ENCODE measurements at regions not wholly inside any gene's neighbourhood (a gene's known extent, or its start where the extent isn't known, plus 50 kb on each side); places are given as distances from the start of the nearest gene placed in this dataset.

DNA sequence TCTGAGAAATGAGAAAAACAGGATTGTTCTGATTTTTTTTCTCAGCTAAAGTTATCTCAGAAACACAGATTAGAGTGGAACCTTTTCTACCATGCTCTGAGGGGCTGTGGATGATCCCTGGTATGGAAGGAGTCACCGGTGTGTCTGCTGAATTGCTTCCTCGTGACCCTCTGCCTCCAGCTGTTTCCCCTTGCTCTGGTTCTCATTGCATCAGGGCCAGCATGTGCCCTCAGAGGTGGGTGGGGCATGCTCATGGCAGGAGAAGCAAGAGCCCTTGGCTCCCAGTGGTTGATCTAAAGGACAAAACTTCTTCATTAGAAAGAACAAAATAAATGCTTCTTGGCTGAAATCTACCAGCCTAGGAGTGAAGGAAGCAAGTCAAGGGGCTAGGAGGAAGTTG lies 183.2 kb upstream of the HMCN1 start:
- Mint-ChIP-seq H3K27ac (ENCODE audit: unreplicated experiment) (no peak overlapping the region), H3K9me3 (ENCODE audit: low read depth) (peaks cover 4% of the 10 kb centered on the region), H3K4me1 (ENCODE audit: low read depth) (peaks cover 7% of the 10 kb centered on the region), H3K36me3 (ENCODE audit: low read depth) (no peaks in the 10 kb centered on the region), H3K27me3 (ENCODE audit: low read depth) (no peaks in the 10 kb centered on the region), H3K4me3 (ENCODE audit: unreplicated experiment) (no peak overlapping the region)
- no peak for DNase-seq (ENCODE audit: low spot score)
- TF ChIP-seq, protein P1, sequence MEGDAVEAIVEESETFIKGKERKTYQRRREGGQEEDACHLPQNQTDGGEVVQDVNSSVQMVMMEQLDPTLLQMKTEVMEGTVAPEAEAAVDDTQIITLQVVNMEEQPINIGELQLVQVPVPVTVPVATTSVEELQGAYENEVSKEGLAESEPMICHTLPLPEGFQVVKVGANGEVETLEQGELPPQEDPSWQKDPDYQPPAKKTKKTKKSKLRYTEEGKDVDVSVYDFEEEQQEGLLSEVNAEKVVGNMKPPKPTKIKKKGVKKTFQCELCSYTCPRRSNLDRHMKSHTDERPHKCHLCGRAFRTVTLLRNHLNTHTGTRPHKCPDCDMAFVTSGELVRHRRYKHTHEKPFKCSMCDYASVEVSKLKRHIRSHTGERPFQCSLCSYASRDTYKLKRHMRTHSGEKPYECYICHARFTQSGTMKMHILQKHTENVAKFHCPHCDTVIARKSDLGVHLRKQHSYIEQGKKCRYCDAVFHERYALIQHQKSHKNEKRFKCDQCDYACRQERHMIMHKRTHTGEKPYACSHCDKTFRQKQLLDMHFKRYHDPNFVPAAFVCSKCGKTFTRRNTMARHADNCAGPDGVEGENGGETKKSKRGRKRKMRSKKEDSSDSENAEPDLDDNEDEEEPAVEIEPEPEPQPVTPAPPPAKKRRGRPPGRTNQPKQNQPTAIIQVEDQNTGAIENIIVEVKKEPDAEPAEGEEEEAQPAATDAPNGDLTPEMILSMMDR (IDR thresholded peaks at IDR 0.05): no peak

DNA sequence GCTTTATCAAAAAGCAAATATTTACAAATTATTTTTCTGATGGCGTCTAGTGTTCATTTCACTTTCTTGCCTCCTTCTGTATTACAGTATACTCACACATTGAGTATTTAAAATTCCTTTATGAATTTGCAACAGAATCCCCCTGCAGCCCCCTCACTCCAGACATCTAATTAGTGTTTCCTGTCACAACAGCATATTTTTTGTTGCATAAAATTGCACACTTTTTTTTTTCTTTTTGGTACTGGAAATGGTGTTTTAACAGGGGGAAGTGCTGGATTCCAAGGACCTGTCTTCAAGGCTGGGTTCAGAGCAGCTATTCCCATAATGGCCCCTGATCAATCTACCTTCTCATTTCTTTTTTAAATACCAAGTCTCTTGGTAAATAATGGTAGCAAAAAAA lies 184.3 kb upstream of the HMCN1 start:
- Mint-ChIP-seq H3K36me3 (ENCODE audit: low read depth) (no peaks in the 10 kb centered on the region), H3K27me3 (ENCODE audit: low read depth) (no peaks in the 10 kb centered on the region), H3K4me1 (ENCODE audit: low read depth) (peaks cover 4% of the 10 kb centered on the region), H3K27ac (ENCODE audit: unreplicated experiment) (no peak overlapping the region), H3K9me3 (ENCODE audit: low read depth) (peaks cover 4% of the 10 kb centered on the region), H3K4me3 (ENCODE audit: unreplicated experiment) (no peak overlapping the region)
- no peak for DNase-seq (ENCODE audit: low spot score)
- TF ChIP-seq, protein P1 (IDR thresholded peaks at IDR 0.05): no peak

DNA sequence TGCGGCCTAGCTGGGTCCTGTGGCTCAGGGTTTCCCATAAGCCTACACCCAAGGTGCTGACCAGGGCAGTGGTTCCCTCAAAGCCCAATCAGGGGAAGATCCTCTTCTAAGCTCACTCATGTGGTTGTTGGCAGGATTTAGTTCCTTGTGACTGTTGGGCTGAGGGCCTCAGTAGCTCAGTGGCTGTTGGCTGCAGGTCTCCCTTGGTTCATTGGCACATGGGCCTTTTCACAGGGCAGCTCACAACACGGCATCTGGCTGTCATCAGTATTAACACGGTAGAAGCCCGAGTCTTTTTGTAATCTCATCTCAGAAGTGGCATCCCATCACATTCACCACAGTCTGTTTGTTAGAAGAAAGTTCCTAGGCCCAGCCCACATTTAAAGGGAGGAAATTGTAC lies 188.2 kb upstream of the HMCN1 start:
- Mint-ChIP-seq H3K9me3 (ENCODE audit: low read depth) (no peaks in the 10 kb centered on the region), H3K36me3 (ENCODE audit: low read depth) (no peaks in the 10 kb centered on the region), H3K27ac (ENCODE audit: unreplicated experiment) (no peak overlapping the region), H3K4me1 (ENCODE audit: low read depth) (peaks cover 21% of the 10 kb centered on the region), H3K27me3 (ENCODE audit: low read depth) (no peaks in the 10 kb centered on the region), H3K4me3 (ENCODE audit: unreplicated experiment) (no peak overlapping the region)
- no peak for DNase-seq (ENCODE audit: low spot score)
- TF ChIP-seq, protein P1 (IDR thresholded peaks at IDR 0.05): no peak

DNA sequence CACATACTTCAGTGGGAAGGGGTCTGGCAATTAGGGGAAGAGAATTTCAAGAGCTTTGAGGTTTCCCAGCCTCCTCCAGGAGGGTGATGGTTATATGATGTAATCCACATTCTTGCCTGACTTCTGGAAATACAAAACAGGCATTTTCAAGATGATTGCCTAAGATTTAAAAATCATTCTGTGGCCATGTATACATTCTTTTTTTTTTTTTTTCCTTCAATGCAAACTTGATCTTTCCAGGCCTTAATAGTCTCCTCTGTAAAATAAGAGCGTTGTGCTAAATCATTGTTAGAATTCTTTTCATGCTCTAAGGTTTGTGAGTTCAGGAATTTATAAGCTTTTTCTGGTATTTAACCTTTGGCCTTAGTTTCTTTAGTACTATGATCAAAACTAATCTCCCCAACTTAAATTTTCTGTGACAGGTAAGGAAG lies 192.3 kb upstream of the HMCN1 start:
- Mint-ChIP-seq H3K36me3 (ENCODE audit: low read depth) (peaks cover 2% of the 10 kb centered on the region), H3K9me3 (ENCODE audit: low read depth) (peaks cover 4% of the 10 kb centered on the region), H3K27ac (ENCODE audit: unreplicated experiment) (peak overlapping the region; percentile 60), H3K4me3 (ENCODE audit: unreplicated experiment) (no peak overlapping the region), H3K27me3 (ENCODE audit: low read depth) (no peaks in the 10 kb centered on the region), H3K4me1 (ENCODE audit: low read depth) (peaks cover 26% of the 10 kb centered on the region)
- no peak for DNase-seq (ENCODE audit: low spot score)
- TF ChIP-seq, protein P1 (IDR thresholded peaks at IDR 0.05): no peak

DNA sequence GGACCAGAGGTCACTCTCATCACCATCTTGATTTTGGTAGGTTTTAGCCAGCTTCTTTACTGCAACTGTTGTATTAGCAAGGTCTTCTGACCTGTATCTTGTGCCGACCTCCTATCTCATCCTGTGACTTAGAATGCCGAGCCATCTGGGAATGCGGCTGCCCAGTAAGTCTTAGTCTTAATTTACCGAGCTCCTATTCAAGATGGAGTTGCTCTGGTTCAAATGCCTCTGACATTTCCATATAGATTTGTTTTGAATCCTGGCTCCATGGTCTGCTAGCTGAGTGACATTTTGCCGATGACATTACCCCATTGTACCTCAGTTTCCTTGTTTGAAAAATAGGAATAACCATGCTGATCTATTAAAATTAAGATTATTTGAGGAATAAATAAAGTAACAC lies 193.9 kb upstream of the HMCN1 start:
- DNase-seq (ENCODE audit: low spot score): no peak
- peaks cover 4% of the 10 kb centered on the region for H3K36me3 Mint-ChIP-seq (ENCODE audit: low read depth)
- H3K9me3 Mint-ChIP-seq (ENCODE audit: low read depth): peaks cover 4% of the 10 kb centered on the region
- TF ChIP-seq, protein P1 (IDR thresholded peaks at IDR 0.05): no peak
- H3K4me3 Mint-ChIP-seq (ENCODE audit: unreplicated experiment): no peak overlapping the region
- H3K27me3 Mint-ChIP-seq (ENCODE audit: low read depth): no peaks in the 10 kb centered on the region
- H3K27ac Mint-ChIP-seq (ENCODE audit: unreplicated experiment): no peak overlapping the region
- H3K4me1 Mint-ChIP-seq (ENCODE audit: low read depth): peaks cover 26% of the 10 kb centered on the region
